ENCODE measurements at regions not wholly inside any gene's neighbourhood (a gene's known extent, or its start where the extent isn't known, plus 50 kb on each side); places are given as distances from the start of the nearest gene placed in this dataset.

DNA sequence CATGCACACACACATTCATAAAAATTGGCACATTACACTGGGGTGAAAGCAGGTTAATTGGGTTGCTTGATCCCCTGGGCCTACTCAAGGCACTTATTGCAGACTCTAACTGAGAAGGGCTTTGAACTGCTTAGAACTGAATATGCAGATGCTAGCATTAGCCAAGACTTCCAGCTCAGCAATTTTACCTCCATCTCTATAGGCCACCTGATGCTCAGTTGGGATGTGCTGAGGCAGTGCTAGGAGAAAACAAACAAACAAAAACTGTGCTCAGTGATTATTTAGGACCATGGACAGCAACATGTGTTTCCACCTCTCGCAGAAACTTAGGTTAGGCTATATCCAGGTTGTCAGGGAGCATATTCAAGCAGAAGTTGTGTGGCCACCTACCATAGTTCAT lies 124.8 kb upstream of the WSCD2 start:
- TF ChIP-seq, protein P1, sequence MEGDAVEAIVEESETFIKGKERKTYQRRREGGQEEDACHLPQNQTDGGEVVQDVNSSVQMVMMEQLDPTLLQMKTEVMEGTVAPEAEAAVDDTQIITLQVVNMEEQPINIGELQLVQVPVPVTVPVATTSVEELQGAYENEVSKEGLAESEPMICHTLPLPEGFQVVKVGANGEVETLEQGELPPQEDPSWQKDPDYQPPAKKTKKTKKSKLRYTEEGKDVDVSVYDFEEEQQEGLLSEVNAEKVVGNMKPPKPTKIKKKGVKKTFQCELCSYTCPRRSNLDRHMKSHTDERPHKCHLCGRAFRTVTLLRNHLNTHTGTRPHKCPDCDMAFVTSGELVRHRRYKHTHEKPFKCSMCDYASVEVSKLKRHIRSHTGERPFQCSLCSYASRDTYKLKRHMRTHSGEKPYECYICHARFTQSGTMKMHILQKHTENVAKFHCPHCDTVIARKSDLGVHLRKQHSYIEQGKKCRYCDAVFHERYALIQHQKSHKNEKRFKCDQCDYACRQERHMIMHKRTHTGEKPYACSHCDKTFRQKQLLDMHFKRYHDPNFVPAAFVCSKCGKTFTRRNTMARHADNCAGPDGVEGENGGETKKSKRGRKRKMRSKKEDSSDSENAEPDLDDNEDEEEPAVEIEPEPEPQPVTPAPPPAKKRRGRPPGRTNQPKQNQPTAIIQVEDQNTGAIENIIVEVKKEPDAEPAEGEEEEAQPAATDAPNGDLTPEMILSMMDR (IDR thresholded peaks at IDR 0.05): no peak
- TF ChIP-seq EZH2phosphoT487 (IDR thresholded peaks at IDR 0.05) (no peak), EZH2 (IDR thresholded peaks at IDR 0.05) (no peak)
- H3K27me3 Mint-ChIP-seq (ENCODE audit: insufficient read depth, low read depth): peaks cover 6% of the 10 kb centered on the region
- peaks cover 25% of the 10 kb centered on the region for H3K27me3 ChIP-seq
- no peak overlapping the region for H3K4me3 ChIP-seq
- peak overlapping the region; percentile 8 for H3K4me3 Mint-ChIP-seq
- no peaks in the 10 kb centered on the region for H3F3A ChIP-seq (ENCODE audit: low read depth)
- no peaks in the 10 kb centered on the region for H3K4me1 ChIP-seq
- H3K27ac ChIP-seq: no peak overlapping the region
- H3K9ac ChIP-seq: no peak overlapping the region
- H3K27ac Mint-ChIP-seq: no peak overlapping the region
- no peak overlapping the region for H2AFZ ChIP-seq (replicated peaks)
- no peaks in the 10 kb centered on the region for H3K4me1 Mint-ChIP-seq
- no peaks in the 10 kb centered on the region for H3K36me3 Mint-ChIP-seq
- no peak overlapping the region for H3K4me2 ChIP-seq
- no peaks in the 10 kb centered on the region for H4K20me1 ChIP-seq (ENCODE audit: low read depth)
- no peaks in the 10 kb centered on the region for H3K79me2 ChIP-seq (ENCODE audit: low read depth)
- H3K36me3 ChIP-seq: no peaks in the 10 kb centered on the region
- no peaks in the 10 kb centered on the region for H3K9me3 ChIP-seq (ENCODE audit: low read depth)
- peaks cover 2% of the 10 kb centered on the region for H3K9me3 Mint-ChIP-seq
- peak; percentile 71 for DNase-seq (ENCODE audit: low spot score)

- no peak overlapping the region for H3K4me3 ChIP-seq
- no peak for DNase-seq (ENCODE audit: low spot score)
- Mint-ChIP-seq H3K27ac (no peak overlapping the region), H3K9me3 (no peaks in the 10 kb centered on the region), H3K36me3 (no peaks in the 10 kb centered on the region), H3K4me3 (no peak overlapping the region), H3K27me3 (ENCODE audit: insufficient read depth, low read depth) (peaks cover 5% of the 10 kb centered on the region), H3K4me1 (no peaks in the 10 kb centered on the region)
- H3K27me3 ChIP-seq: peaks cover 23% of the 10 kb centered on the region
- TF ChIP-seq, protein P1 (IDR thresholded peaks at IDR 0.05): no peak
- TF ChIP-seq EZH2 (IDR thresholded peaks at IDR 0.05): no peak
- no peak for TF ChIP-seq EZH2phosphoT487 (IDR thresholded peaks at IDR 0.05)
- H3K4me2 ChIP-seq: no peak overlapping the region
- H3K36me3 ChIP-seq: no peaks in the 10 kb centered on the region
- no peaks in the 10 kb centered on the region for H3K4me1 ChIP-seq
- no peaks in the 10 kb centered on the region for H3K9me3 ChIP-seq (ENCODE audit: low read depth)
- H3F3A ChIP-seq (ENCODE audit: low read depth): no peaks in the 10 kb centered on the region
- H3K79me2 ChIP-seq (ENCODE audit: low read depth): no peaks in the 10 kb centered on the region
- no peaks in the 10 kb centered on the region for H4K20me1 ChIP-seq (ENCODE audit: low read depth)
- H3K9ac ChIP-seq: no peak overlapping the region
- no peak overlapping the region for H2AFZ ChIP-seq (replicated peaks)
- no peak overlapping the region for H3K27ac ChIP-seq
These were observed 120.8 kb upstream of the WSCD2 start for GRCh38 chr12:108008163-108008905.

- no peaks in the 10 kb centered on the region for H4K20me1 ChIP-seq (ENCODE audit: low read depth)
- H3F3A ChIP-seq (ENCODE audit: low read depth): no peaks in the 10 kb centered on the region
- H3K9me3 ChIP-seq (ENCODE audit: low read depth): no peaks in the 10 kb centered on the region
- TF ChIP-seq EZH2 (IDR thresholded peaks at IDR 0.05): no peak
- no peak for TF ChIP-seq EZH2phosphoT487 (IDR thresholded peaks at IDR 0.05)
- TF ChIP-seq, protein P1 (IDR thresholded peaks at IDR 0.05): no peak
- Mint-ChIP-seq H3K4me1 (no peaks in the 10 kb centered on the region), H3K27me3 (ENCODE audit: insufficient read depth, low read depth) (peaks cover 4% of the 10 kb centered on the region), H3K4me3 (no peak overlapping the region), H3K36me3 (no peaks in the 10 kb centered on the region), H3K9me3 (no peaks in the 10 kb centered on the region), H3K27ac (no peak overlapping the region)
- no peak for DNase-seq (ENCODE audit: low spot score)
- H3K4me1 ChIP-seq: no peaks in the 10 kb centered on the region
- no peak overlapping the region for H3K9ac ChIP-seq
- peaks cover 26% of the 10 kb centered on the region for H3K27me3 ChIP-seq
- no peak overlapping the region for H3K27ac ChIP-seq
- H3K4me2 ChIP-seq: no peak overlapping the region
- H3K4me3 ChIP-seq: no peak overlapping the region
- H3K36me3 ChIP-seq: no peaks in the 10 kb centered on the region
- no peaks in the 10 kb centered on the region for H3K79me2 ChIP-seq (ENCODE audit: low read depth)
- no peak overlapping the region for H2AFZ ChIP-seq (replicated peaks)
These were observed 119.5 kb upstream of the WSCD2 start for GRCh38 chr12:108009442-108010070.
